WTC11 (cell line): ENCODE measurements at regions not wholly inside any gene's neighbourhood (a gene's known extent, or its start where the extent isn't known, plus 50 kb on each side); places are given as distances from the start of the nearest gene placed in this dataset.

Source experiments
- ATAC-seq: fragments of 200-7000 bp; cut with Tn5 transposase; 2 replicates; pipeline ENCODE4 v1.10.0; 2021; ENCODE audit warnings: mild to moderate bottlenecking, moderate library complexity
- CTCF ChIA-PET: fragments of 300-600 bp; sonication (Branson Sonifier 250); formaldehyde crosslinking; loops from one replicate; lab custom pipeline; 2021; ENCODE audit warnings: antibody characterized with exemption; lab: Charles Lee
- POLR2A ChIA-PET: fragments of 350-600 bp; sonication (Branson Sonifier 250); formaldehyde crosslinking; loops from one replicate; lab custom pipeline; 2021; ENCODE audit warnings: antibody characterized with exemption; lab: Charles Lee
- DNase-seq: peaks from one replicate; pipeline ENCODE4 v3.0.0; 2021; ENCODE audit warnings: low spot score
- H3K27ac Mint-ChIP-seq: 2 replicates; pipeline ENCODE4 v1.8.0; 2021; ENCODE audit warnings: mixed read lengths
- H3K27me3 Mint-ChIP-seq: 2 replicates; pipeline ENCODE4 v1.8.0; 2021; ENCODE audit warnings: low read depth, mild to moderate bottlenecking, moderate library complexity, mixed read lengths
- H3K36me3 Mint-ChIP-seq: 2 replicates; pipeline ENCODE4 v1.8.0; 2021; ENCODE audit warnings: mixed read lengths
- H3K4me1 Mint-ChIP-seq: 2 replicates; pipeline ENCODE4 v1.8.0; 2022; ENCODE audit warnings: mixed read lengths
- H3K4me3 Mint-ChIP-seq: 2 replicates; pipeline ENCODE4 v1.8.0; 2021; ENCODE audit warnings: mild to moderate bottlenecking, moderate library complexity, mixed read lengths
- H3K9me3 Mint-ChIP-seq: 2 replicates; pipeline ENCODE4 v1.8.0; 2021; ENCODE audit warnings: mixed read lengths
- EMX1 ChIP-seq: fragments of 250-450 bp; sonication (Bioruptor Pico); IDR thresholded peaks from 2 replicates; pipeline ENCODE4 v1.8.0; 2021; ENCODE audit warnings: mild to moderate bottlenecking
- GRHL2 ChIP-seq: fragments of 250-450 bp; sonication (Bioruptor Pico); IDR thresholded peaks from 2 replicates; pipeline ENCODE4 v1.8.0; 2022; ENCODE audit warnings: mild to moderate bottlenecking, moderate library complexity; ENCODE audit not compliant: insufficient replicate concordance, severe bottlenecking
- JUN ChIP-seq: sonication (generic); formaldehyde crosslinking; IDR thresholded peaks from 2 replicates; pipeline ENCODE4 v1.8.0; 2023; ENCODE audit warnings: mild to moderate bottlenecking, missing genetic modification reagents
- MYBL2 ChIP-seq: sonication (generic); formaldehyde crosslinking; IDR thresholded peaks from 2 replicates; pipeline ENCODE4 v1.8.1; 2023; ENCODE audit warnings: mild to moderate bottlenecking, moderate library complexity, missing genetic modification reagents
- NFE2L1 ChIP-seq: sonication (generic); formaldehyde crosslinking; IDR thresholded peaks from 2 replicates; pipeline ENCODE4 v1.8.1; 2023; ENCODE audit warnings: missing genetic modification reagents
- NR2C2 ChIP-seq: sonication (generic); formaldehyde crosslinking; IDR thresholded peaks from 2 replicates; pipeline ENCODE4 v1.8.0; 2022; ENCODE audit warnings: mild to moderate bottlenecking, missing genetic modification reagents
- RELA ChIP-seq: sonication (generic); formaldehyde crosslinking; IDR thresholded peaks from 2 replicates; pipeline ENCODE4 v1.8.1; 2022; ENCODE audit warnings: missing genetic modification reagents, mild to moderate bottlenecking, borderline replicate concordance
- SOX15 ChIP-seq: fragments of 250-450 bp; sonication (Bioruptor Pico); IDR thresholded peaks from 2 replicates; pipeline ENCODE4 v1.9.0; 2021; ENCODE audit warnings: mild to moderate bottlenecking
- TEAD4 ChIP-seq: sonication (generic); formaldehyde crosslinking; IDR thresholded peaks from 2 replicates; pipeline ENCODE4 v1.8.0; 2022; ENCODE audit warnings: mild to moderate bottlenecking, missing genetic modification reagents
- TP53 ChIP-seq: sonication (generic); formaldehyde crosslinking; IDR thresholded peaks from 2 replicates; pipeline ENCODE4 v1.8.1; 2023; ENCODE audit warnings: mild to moderate bottlenecking, missing genetic modification reagents
- ZBTB21 ChIP-seq: sonication (generic); formaldehyde crosslinking; IDR thresholded peaks from 2 replicates; pipeline ENCODE4 v1.8.1; 2023; ENCODE audit warnings: mild to moderate bottlenecking, missing genetic modification reagents, borderline replicate concordance
- ZNF121 ChIP-seq: sonication (generic); formaldehyde crosslinking; IDR thresholded peaks from 2 replicates; pipeline ENCODE4 v1.8.0; 2023; ENCODE audit warnings: missing genetic modification reagents
- ZNF232 ChIP-seq: sonication (generic); formaldehyde crosslinking; IDR thresholded peaks from 2 replicates; pipeline ENCODE4 v1.8.0; 2022; ENCODE audit warnings: mild to moderate bottlenecking, missing genetic modification reagents
- TF ChIP-seq, protein P1 (sequence below): fragments of 200-600 bp; IDR thresholded peaks from 2 replicates; pipeline ENCODE4 v1.8.0; 2022; ENCODE audit warnings: antibody characterized with exemption
- TF ChIP-seq, protein P2 (sequence below): sonication (generic); formaldehyde crosslinking; IDR thresholded peaks from 2 replicates; pipeline ENCODE4 v1.8.0; 2022; ENCODE audit warnings: mild to moderate bottlenecking, missing genetic modification reagents
- TF ChIP-seq, protein P3 (sequence below): fragments of 250-450 bp; sonication (Bioruptor Pico); IDR thresholded peaks from 2 replicates; pipeline ENCODE4 v1.9.0; 2021; ENCODE audit warnings: mild to moderate bottlenecking, borderline replicate concordance
- TF ChIP-seq, protein P4 (sequence below): fragments of 250-450 bp; sonication (Bioruptor Pico); IDR thresholded peaks from 2 replicates; pipeline ENCODE4 v1.9.0; 2021; ENCODE audit warnings: moderate library complexity, mild to moderate bottlenecking, inconsistent platforms, borderline replicate concordance
- TF ChIP-seq, protein P5 (sequence below): fragments of 250-450 bp; sonication (Bioruptor Pico); IDR thresholded peaks from 2 replicates; pipeline ENCODE4 v1.9.0; 2021; ENCODE audit warnings: mild to moderate bottlenecking
- TF ChIP-seq, protein P6 (sequence below): sonication (generic); formaldehyde crosslinking; IDR thresholded peaks from 2 replicates; pipeline ENCODE4 v1.8.1; 2022; ENCODE audit warnings: mild to moderate bottlenecking, missing genetic modification reagents, moderate library complexity, borderline replicate concordance

DNA sequence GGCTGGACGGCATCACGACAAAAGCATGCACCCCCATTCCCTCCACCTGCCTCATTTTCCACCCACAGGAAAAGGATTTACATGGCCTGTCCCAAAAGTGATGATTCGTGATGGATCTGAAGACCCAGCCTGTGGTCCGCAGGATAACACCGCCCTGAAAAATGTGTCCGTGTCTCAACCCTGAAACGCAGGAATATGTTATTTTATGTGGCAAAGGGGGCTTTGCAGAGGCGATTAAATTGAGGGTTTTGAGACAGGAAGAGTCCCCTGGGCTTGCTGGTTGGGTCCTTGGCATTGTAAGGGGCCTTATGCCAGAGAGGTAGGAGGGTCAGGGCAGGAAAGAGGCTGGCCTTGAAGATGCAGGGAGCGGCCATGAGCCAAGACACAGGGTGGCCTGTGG lies 80.2 kb upstream of the PPP2R2D start:
- CTCF ChIA-PET = no interaction called here
- ATAC-seq (no peak), DNase-seq (no peak)
- H3K4me1 Mint-ChIP-seq = peaks cover 22% of the 10 kb centered on the region
- no peaks in the 10 kb centered on the region for H3K36me3 Mint-ChIP-seq
- no peaks in the 10 kb centered on the region for H3K9me3 Mint-ChIP-seq
- H3K27me3 Mint-ChIP-seq = no peaks in the 10 kb centered on the region
- no peak overlapping the region for H3K4me3 Mint-ChIP-seq
- TF ChIP-seq TP53 (CRISPR knock-in tag) (no peak), ZNF232 (CRISPR knock-in tag) (no peak), EMX1 (CRISPR knock-in tag) (no peak), NFE2L1 (no peak), SOX15 (CRISPR knock-in tag) (no peak), ZBTB21 (no peak)
- TF ChIP-seq, protein P1, sequence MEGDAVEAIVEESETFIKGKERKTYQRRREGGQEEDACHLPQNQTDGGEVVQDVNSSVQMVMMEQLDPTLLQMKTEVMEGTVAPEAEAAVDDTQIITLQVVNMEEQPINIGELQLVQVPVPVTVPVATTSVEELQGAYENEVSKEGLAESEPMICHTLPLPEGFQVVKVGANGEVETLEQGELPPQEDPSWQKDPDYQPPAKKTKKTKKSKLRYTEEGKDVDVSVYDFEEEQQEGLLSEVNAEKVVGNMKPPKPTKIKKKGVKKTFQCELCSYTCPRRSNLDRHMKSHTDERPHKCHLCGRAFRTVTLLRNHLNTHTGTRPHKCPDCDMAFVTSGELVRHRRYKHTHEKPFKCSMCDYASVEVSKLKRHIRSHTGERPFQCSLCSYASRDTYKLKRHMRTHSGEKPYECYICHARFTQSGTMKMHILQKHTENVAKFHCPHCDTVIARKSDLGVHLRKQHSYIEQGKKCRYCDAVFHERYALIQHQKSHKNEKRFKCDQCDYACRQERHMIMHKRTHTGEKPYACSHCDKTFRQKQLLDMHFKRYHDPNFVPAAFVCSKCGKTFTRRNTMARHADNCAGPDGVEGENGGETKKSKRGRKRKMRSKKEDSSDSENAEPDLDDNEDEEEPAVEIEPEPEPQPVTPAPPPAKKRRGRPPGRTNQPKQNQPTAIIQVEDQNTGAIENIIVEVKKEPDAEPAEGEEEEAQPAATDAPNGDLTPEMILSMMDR = no peak
- POLR2A ChIA-PET = no interaction called here
- H3K27ac Mint-ChIP-seq = no peak overlapping the region

DNA sequence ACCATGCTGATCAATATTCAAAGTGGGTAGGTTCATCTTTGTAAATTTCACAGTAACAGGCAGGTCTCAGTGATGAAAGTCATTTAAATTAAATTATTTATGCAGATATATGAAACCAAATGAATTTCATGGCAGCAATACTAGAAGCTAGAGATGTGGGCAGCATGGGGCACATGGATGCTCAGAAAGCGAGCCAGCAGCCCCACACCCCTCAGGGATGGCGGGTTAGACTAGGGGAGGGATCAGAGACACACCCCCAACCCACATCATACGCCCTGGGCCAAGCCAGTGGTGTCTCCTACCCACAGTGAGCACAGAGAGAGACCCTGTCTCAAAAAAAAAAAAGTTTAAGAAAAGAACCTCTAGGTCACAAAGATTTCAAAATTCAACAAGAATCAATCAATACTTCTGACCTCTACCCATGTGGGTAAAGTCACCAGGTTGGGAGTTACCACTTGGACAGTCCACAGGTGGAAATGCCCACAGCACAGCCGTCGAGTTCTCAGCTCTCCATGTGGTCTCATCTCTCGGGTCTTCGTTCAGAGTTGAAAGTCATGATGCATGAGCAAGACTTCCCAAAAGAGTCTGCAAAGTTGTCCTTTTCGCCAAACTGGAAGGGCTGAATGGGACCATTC lies 79.3 kb upstream of the PPP2R2D start:
- DNase-seq = no peak
- H3K27me3 Mint-ChIP-seq = no peaks in the 10 kb centered on the region; the same call in 1 of the 2 replicates
- TF ChIP-seq, protein P2, sequence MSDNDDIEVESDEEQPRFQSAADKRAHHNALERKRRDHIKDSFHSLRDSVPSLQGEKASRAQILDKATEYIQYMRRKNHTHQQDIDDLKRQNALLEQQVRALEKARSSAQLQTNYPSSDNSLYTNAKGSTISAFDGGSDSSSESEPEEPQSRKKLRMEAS (CRISPR knock-in tag) = no peak
- TF ChIP-seq, protein P3, sequence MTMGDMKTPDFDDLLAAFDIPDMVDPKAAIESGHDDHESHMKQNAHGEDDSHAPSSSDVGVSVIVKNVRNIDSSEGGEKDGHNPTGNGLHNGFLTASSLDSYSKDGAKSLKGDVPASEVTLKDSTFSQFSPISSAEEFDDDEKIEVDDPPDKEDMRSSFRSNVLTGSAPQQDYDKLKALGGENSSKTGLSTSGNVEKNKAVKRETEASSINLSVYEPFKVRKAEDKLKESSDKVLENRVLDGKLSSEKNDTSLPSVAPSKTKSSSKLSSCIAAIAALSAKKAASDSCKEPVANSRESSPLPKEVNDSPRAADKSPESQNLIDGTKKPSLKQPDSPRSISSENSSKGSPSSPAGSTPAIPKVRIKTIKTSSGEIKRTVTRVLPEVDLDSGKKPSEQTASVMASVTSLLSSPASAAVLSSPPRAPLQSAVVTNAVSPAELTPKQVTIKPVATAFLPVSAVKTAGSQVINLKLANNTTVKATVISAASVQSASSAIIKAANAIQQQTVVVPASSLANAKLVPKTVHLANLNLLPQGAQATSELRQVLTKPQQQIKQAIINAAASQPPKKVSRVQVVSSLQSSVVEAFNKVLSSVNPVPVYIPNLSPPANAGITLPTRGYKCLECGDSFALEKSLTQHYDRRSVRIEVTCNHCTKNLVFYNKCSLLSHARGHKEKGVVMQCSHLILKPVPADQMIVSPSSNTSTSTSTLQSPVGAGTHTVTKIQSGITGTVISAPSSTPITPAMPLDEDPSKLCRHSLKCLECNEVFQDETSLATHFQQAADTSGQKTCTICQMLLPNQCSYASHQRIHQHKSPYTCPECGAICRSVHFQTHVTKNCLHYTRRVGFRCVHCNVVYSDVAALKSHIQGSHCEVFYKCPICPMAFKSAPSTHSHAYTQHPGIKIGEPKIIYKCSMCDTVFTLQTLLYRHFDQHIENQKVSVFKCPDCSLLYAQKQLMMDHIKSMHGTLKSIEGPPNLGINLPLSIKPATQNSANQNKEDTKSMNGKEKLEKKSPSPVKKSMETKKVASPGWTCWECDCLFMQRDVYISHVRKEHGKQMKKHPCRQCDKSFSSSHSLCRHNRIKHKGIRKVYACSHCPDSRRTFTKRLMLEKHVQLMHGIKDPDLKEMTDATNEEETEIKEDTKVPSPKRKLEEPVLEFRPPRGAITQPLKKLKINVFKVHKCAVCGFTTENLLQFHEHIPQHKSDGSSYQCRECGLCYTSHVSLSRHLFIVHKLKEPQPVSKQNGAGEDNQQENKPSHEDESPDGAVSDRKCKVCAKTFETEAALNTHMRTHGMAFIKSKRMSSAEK (CRISPR knock-in tag) = no peak
- TF ChIP-seq NR2C2 (CRISPR knock-in tag) = no peak
- no peak for TF ChIP-seq EMX1 (CRISPR knock-in tag)
- no peak for TF ChIP-seq RELA (CRISPR knock-in tag)
- no peak for TF ChIP-seq TP53 (CRISPR knock-in tag)
- no peak for TF ChIP-seq JUN (CRISPR knock-in tag)
- no peak for TF ChIP-seq MYBL2 (CRISPR knock-in tag)
- no peak for TF ChIP-seq GRHL2 (CRISPR knock-in tag)
- TF ChIP-seq, all 79 proteins: peak for 0
- H3K9me3 Mint-ChIP-seq = no peaks in the 10 kb centered on the region
- no peaks in the 10 kb centered on the region for H3K36me3 Mint-ChIP-seq
- no peak overlapping the region for H3K4me3 Mint-ChIP-seq
- ATAC-seq = no peak
- no peak overlapping the region for H3K27ac Mint-ChIP-seq
- ChIA-PET POLR2A (no interaction called here), CTCF (no interaction called here)
- H3K4me1 Mint-ChIP-seq = peaks cover 29% of the 10 kb centered on the region

DNA sequence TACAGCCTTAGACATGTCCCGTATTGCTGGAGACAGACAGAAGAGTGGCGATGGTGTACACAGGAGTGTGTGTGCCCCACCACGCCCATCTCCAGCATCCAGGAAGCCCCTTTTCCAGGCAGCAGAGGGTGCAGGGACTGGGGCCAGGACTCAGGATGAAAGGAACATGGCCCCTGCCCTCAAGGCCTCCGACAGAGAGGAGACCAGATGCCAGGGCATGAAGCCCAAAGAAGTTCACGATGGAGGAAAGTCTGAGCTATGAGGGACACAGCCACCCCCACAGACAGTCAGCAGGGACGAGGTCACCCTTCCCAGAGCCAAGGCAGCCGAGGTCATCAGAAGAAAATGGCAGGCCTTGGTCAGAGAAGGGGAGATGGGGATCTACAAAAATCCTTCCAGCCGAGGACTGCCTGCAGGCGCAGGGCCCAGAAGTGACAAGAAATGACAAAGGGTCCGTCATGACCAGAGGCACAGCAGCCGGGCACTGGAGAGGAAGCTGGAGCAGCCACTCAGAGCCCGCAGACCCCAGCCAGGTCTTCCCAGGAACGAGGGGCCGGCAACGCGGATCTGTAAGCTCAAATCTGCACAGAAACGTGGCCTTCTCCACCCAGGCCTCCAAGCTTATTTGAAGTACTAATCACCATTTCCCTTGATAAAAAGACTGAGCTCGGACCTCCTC lies 78.7 kb upstream of the PPP2R2D start:
- Mint-ChIP-seq H3K4me1 (peaks cover 31% of the 10 kb centered on the region), H3K36me3 (no peaks in the 10 kb centered on the region), H3K27me3 (no peaks in the 10 kb centered on the region; the same call in 1 of the 2 replicates), H3K27ac (no peak overlapping the region), H3K9me3 (no peaks in the 10 kb centered on the region), H3K4me3 (no peak overlapping the region)
- CTCF ChIA-PET = no interaction called here
- ATAC-seq (no peak), DNase-seq (peak; percentile 6)
- POLR2A ChIA-PET = no interaction called here
- TF ChIP-seq, protein P4, sequence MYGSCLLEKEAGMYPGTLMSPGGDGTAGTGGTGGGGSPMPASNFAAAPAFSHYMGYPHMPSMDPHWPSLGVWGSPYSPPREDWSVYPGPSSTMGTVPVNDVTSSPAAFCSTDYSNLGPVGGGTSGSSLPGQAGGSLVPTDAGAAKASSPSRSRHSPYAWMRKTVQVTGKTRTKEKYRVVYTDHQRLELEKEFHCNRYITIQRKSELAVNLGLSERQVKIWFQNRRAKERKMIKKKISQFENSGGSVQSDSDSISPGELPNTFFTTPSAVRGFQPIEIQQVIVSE = no peak
- TF ChIP-seq ZNF121 (CRISPR knock-in tag) = no peak
- TF ChIP-seq, protein P5, sequence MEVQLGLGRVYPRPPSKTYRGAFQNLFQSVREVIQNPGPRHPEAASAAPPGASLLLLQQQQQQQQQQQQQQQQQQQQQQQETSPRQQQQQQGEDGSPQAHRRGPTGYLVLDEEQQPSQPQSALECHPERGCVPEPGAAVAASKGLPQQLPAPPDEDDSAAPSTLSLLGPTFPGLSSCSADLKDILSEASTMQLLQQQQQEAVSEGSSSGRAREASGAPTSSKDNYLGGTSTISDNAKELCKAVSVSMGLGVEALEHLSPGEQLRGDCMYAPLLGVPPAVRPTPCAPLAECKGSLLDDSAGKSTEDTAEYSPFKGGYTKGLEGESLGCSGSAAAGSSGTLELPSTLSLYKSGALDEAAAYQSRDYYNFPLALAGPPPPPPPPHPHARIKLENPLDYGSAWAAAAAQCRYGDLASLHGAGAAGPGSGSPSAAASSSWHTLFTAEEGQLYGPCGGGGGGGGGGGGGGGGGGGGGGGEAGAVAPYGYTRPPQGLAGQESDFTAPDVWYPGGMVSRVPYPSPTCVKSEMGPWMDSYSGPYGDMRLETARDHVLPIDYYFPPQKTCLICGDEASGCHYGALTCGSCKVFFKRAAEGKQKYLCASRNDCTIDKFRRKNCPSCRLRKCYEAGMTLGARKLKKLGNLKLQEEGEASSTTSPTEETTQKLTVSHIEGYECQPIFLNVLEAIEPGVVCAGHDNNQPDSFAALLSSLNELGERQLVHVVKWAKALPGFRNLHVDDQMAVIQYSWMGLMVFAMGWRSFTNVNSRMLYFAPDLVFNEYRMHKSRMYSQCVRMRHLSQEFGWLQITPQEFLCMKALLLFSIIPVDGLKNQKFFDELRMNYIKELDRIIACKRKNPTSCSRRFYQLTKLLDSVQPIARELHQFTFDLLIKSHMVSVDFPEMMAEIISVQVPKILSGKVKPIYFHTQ (CRISPR knock-in tag) = no peak
- TF ChIP-seq TEAD4 (CRISPR knock-in tag) = no peak
- TF ChIP-seq, protein P6, sequence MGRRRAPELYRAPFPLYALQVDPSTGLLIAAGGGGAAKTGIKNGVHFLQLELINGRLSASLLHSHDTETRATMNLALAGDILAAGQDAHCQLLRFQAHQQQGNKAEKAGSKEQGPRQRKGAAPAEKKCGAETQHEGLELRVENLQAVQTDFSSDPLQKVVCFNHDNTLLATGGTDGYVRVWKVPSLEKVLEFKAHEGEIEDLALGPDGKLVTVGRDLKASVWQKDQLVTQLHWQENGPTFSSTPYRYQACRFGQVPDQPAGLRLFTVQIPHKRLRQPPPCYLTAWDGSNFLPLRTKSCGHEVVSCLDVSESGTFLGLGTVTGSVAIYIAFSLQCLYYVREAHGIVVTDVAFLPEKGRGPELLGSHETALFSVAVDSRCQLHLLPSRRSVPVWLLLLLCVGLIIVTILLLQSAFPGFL (CRISPR knock-in tag) = no peak
